GM20000 (cell line): ENCODE measurements at regions not wholly inside any gene's neighbourhood (a gene's known extent, or its start where the extent isn't known, plus 50 kb on each side); places are given as distances from the start of the nearest gene placed in this dataset.

Experiments
- DNase-seq: peaks from one replicate; pipeline ENCODE4 v3.0.0; 2012; ENCODE audit warnings: low spot score
- CTCF ChIP-seq: IDR thresholded peaks from 2 replicates; pipeline ENCODE4 v1.5.1; 2012; ENCODE audit warnings: mild to moderate bottlenecking, control low read depth; ENCODE audit errors: extremely low read depth, missing control alignments

GRCh38 chr15:29433507-29434248 lies 164.1 kb upstream of the NSMCE3 start:
- DNase-seq = no peak
- TF ChIP-seq CTCF = no peak

GRCh38 chr15:29433050-29433318 lies 163.4 kb upstream of the NSMCE3 start:
- TF ChIP-seq CTCF = no peak

GRCh38 chr15:29432191-29433049 lies 162.8 kb upstream of the NSMCE3 start:
- no peak for TF ChIP-seq CTCF
- no peak for DNase-seq

More at GRCh38 chr15:29433050-29433318, 163.4 kb upstream of the NSMCE3 start:
- no peak for DNase-seq

GRCh38 chr15:29430831-29431230 lies 161.2 kb upstream of the NSMCE3 start:
- no peak for DNase-seq
- no peak for TF ChIP-seq CTCF

- no peak for DNase-seq
- TF ChIP-seq CTCF = no peak
Measured at GRCh38 chr15:29430124-29430523, 160.5 kb upstream of the NSMCE3 start.

- TF ChIP-seq CTCF = no peak
- no peak for DNase-seq
Measured at GRCh38 chr15:29429584-29429983, 160.0 kb upstream of the NSMCE3 start.

GRCh38 chr15:29428925-29429573 lies 159.4 kb upstream of the NSMCE3 start:
- no peak for DNase-seq
- TF ChIP-seq CTCF = no peak
